ENCODE measurements at regions not wholly inside any gene's neighbourhood (a gene's known extent, or its start where the extent isn't known, plus 50 kb on each side); places are given as distances from the start of the nearest gene placed in this dataset.
"Not testable (repeated sequence)": the region's sequence is repeated elsewhere in the genome, so short reads cannot be mapped to it uniquely, and the experiment has no call there.

DNA sequence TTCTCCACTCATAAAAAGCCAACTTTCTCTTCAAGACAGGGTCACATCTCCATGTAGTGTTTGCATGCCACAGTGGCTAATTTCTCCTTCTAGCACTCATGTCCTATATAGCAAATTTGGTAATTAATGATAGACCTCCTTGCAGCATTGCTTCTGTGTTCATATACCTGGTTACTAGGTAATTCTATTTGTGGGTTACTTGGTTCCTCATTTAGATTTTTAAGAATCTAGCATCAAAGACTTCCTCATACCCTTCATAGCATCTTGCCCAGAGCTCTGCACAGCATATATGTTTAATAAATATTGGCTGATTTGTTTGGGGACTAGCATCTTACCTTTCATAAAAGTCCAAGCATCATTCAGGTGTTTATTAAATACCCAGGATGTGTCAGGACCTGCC, 152.1 kb downstream of the DUSP6 start:
- no peak for TF ChIP-seq ZNF274 (IDR thresholded peaks at IDR 0.05; ENCODE audit: low read depth, low read length)
- H3K4me3 ChIP-seq (ENCODE audit: low read length) = no peak overlapping the region

DNA sequence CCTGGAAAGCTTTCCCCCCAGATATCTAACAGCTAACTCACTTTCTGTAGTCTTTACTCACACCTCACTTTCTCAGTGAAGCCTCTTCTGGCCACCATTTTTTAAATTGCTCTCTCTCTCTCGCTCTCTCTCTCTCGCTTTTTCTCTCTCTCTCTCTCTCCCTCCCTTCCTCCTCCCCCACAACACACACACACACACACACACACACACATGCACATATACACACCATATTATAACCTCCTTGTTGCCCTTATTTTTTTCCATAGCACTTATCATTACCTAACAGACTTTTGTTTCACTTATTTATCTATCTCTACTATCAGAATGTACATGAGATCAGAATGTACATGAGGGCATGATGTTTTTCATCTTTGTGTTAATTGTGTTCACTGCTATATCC, 156.8 kb downstream of the DUSP6 start:
- no peak for TF ChIP-seq ZNF274 (IDR thresholded peaks at IDR 0.05; ENCODE audit: low read depth, low read length)
- no peak overlapping the region for H3K4me3 ChIP-seq (ENCODE audit: low read length)

DNA sequence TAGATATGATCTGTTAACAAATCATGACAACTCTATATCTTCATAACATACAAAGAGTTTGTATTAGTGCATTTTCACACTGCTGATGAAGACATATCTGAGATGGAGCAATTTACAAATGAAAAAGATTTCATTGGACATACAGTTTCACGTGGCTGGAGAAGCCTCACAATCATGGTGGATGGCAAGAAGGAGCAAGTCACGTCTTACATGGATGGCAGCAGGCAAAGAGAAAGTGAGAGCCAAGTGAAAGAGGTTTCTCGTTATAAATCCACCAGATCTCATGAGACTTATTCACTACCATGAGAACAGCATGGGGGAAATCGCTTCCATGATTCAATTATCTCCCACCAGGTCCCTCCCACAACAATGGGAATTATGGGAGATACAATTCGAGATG, 157.6 kb downstream of the DUSP6 start:
- no peak overlapping the region for H3K4me3 ChIP-seq (ENCODE audit: low read length)
- TF ChIP-seq ZNF274 (IDR thresholded peaks at IDR 0.05; ENCODE audit: low read depth, low read length) = no peak

DNA sequence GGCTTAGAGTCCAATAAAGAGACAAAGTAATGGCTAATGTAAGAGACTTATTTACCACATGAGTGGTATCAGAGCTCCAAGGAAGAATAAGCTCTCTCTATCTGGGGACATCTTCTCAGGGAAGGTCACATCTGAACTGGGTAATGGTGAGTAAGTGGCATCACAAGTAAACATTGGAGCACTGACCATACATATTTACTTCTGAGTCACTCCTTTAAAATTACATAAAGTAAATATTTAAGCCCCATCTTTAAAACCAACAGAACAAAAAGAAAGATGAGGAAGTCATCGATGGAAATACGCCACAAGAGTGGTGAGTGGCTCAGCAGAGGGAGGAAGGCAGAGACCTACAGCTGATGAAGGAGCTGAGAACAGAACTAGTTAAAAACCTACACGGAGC, 159.9 kb downstream of the DUSP6 start:
- H3K4me3 ChIP-seq (ENCODE audit: low read length) = no peak overlapping the region
- no peak for TF ChIP-seq ZNF274 (IDR thresholded peaks at IDR 0.05; ENCODE audit: low read depth, low read length)

DNA sequence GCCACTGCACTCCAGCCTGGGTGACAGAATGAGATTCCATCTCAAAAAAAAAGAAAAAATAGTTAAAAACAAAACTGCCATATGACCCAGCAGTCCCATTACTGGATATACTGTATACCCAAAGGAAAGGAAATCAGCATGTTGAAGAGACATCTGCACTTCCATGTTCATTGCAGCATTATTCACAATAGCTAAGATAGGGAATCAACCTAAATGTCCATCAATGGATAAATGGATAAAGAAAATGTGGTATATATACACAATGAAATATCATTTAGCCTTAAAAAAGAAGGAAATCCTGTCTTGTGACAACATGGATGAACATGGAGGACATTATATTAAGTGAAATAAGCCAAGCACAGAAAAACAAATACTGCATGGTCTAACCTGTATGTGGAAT, 160.7 kb downstream of the DUSP6 start:
- H3K4me3 ChIP-seq (ENCODE audit: low read length) = not testable (repeated sequence)

DNA sequence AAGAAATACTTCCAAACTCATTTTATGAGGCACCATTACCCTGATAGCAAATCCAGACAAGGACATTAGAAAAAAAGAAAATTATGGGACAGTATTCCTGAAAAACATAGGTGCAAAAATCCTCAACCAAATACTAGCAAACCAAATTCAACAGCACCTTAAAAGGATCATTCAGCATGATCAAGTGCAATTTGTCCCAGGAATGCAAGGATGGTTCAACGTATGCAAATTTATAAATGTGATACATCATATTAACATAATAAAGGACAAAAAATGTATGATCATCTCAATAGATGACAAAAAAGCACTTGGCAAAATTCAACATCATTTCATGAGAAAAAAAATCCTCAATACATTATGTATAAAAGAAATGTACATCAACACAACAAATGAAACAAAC, 162.9 kb downstream of the DUSP6 start:
- no peak overlapping the region for H3K4me3 ChIP-seq (ENCODE audit: low read length)
- no peak for TF ChIP-seq ZNF274 (IDR thresholded peaks at IDR 0.05; ENCODE audit: low read depth, low read length)

DNA sequence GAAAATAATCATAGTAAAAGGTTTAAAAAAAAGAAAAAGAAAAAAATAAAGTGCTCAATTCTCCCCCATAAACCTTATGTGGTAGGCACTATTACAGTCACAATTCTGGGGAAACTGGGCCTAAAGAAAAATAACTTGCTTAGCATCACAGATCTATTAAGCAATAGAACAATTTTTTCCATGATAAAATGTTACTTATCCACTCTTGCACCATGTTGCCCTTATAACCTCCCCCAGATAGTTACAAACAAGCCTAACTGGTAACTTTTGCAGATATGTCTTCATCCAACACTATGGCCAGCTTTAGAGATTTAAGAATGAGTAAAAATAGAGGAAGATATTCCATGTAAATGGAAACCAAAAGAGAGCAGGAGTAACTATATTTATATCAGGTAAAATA, 164.8 kb downstream of the DUSP6 start:
- no peak overlapping the region for H3K4me3 ChIP-seq (ENCODE audit: low read length)
- no peak for TF ChIP-seq ZNF274 (IDR thresholded peaks at IDR 0.05; ENCODE audit: low read depth, low read length)

DNA sequence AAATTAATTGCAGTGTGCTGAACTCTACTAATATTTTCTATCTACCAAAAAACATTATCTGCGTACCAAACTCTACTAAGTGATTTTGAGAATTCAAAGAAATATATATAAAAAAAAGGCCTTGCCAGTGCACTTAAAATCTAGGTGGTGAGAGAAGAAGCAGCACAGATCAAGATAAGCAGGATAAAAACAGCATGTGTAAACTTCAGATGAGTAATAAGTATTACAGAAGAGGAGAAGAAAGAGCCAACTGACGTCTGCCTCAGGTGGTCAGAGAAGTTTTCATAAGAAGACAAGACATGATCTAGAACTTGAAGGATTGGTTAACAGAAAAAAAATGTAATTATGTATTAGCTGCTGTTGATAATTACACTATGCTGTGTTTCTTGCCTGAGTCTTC, 166.4 kb downstream of the DUSP6 start:
- no peak for TF ChIP-seq ZNF274 (IDR thresholded peaks at IDR 0.05; ENCODE audit: low read depth, low read length)
- H3K4me3 ChIP-seq (ENCODE audit: low read length) = no peak overlapping the region

DNA sequence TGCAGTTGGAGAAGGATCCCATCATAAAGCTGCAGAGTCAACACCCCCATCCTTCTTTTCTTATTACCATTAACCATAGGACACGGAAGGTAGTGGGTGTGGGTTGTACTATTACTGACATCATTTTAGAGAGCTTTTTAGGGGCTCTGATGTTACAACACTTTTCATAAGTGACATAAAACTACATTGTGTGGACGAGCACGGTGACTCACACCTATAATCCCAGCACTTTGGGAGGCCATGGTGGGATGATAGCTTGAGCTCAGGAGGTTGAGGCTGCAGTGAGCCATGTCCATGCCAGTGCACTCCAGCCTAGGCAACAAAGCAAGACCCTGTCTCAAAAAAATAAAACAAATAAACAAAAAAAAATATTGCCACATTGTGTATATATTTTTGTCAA, 167.1 kb downstream of the DUSP6 start:
- no peak for TF ChIP-seq ZNF274 (IDR thresholded peaks at IDR 0.05; ENCODE audit: low read depth, low read length)
- H3K4me3 ChIP-seq (ENCODE audit: low read length) = no peak overlapping the region

DNA sequence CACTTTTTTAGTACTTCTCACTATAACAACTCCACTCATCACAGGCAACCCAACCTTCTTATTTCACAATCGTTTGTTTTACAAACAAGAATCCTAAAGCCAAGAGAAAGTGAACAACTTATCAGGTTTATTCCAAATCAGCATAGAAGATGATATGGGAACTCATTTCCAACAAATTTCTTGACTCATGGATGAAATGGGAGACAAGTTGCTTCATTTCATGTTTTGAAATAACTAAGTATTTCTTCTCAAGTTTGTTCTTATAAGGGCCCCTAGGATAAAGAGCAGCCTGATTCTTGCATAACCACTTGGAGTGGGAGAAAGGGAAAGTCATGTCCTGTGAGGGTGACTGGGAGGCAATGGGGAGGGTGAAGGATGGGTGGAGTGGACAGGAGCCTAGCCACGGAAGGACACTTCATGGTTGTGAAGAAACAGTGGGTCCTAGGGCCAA, 168.3 kb downstream of the DUSP6 start:
- H3K4me3 ChIP-seq (ENCODE audit: low read length) = no peak overlapping the region
- TF ChIP-seq ZNF274 (IDR thresholded peaks at IDR 0.05; ENCODE audit: low read depth, low read length) = no peak

DNA sequence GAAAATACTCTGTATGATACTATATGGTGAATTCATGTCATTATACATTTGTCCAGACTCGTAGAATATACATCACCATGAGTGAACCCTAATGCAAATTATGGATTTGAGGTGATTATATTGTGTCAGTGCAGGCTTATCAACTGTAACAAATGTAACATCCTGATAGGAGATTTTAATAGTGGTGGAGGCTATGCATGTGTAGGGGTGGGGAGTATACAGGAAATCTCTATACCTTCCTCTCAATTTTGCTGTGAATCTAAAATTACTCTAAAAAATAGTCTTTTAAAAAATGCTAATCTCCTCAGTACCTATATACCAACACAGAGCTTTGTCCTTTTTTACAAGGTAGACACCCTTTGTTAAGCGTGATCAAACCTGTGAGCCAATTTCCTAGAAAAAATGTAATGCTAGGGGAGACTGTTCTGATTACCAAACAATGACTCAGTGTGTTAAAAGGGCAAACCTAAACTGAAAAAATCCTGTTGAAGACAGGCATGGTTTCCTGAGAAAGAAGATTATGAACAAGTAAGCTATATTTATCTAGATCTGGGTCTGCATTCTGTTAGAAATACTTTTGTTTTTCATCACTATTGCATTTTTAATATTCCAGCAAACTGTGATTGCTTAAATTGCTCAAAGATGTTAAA, 170.9 kb downstream of the DUSP6 start:
- no peak for TF ChIP-seq ZNF274 (IDR thresholded peaks at IDR 0.05; ENCODE audit: low read depth, low read length)
- no peak overlapping the region for H3K4me3 ChIP-seq (ENCODE audit: low read length)

DNA sequence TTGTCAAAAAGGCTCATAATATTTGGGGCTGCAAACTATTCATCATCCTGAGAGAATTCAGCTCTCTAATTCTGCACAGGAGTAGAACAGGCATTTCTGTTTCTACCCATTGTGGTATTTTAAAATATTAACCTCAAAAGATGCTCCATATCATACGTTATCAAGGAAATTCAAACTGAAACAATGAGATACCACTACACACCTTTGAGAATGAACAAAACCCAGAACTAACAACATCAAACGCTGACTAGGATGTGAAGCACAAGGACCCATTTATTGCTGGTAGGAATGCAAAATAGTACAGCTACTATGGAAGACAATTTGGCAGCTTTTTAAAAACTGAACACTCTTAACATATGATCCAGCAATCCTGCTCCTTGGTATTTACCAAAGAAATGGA, 171.8 kb downstream of the DUSP6 start:
- no peak overlapping the region for H3K4me3 ChIP-seq (ENCODE audit: low read length)
- no peak for TF ChIP-seq ZNF274 (IDR thresholded peaks at IDR 0.05; ENCODE audit: low read depth, low read length)

DNA sequence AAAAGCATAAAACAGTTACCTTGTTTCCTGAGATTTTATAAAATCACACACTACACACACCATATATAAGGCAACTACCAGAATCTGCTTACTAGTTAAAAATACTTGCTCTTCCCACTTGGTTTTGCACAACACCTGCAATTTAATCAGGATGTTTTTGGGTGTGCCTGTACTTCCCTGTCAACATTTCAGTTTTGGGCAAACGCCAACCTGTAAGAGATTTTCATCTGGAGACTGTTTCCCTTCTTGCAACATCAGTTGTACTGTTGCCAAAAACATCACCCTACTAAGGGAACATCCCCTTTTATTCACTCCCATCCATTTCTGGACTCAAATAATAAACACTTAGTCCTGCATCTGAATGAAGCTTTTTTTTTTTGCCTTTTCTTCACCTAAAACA, 172.3 kb downstream of the DUSP6 start:
- no peak for TF ChIP-seq ZNF274 (IDR thresholded peaks at IDR 0.05; ENCODE audit: low read depth, low read length)
- no peak overlapping the region for H3K4me3 ChIP-seq (ENCODE audit: low read length)

DNA sequence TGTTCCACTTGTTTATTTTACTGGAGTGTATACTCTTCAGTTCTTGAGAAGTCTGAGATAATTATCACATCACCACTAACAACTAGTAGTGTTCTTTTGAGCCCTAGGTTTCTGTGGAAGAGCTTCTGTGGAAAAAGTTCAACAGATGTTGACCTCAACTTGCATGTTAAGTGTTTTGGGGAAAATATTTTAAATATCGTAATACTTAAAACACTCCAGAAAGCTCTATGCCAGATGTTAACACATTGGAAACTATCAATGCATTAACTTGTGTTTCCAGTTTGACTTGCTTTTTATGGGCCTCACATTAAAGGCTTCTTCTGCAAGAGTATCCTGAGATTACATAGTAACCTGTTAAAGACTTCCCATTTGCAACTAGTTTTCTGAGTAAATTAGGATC, 173.1 kb downstream of the DUSP6 start:
- TF ChIP-seq ZNF274 (IDR thresholded peaks at IDR 0.05; ENCODE audit: low read depth, low read length) = no peak
- H3K4me3 ChIP-seq (ENCODE audit: low read length) = no peak overlapping the region

DNA sequence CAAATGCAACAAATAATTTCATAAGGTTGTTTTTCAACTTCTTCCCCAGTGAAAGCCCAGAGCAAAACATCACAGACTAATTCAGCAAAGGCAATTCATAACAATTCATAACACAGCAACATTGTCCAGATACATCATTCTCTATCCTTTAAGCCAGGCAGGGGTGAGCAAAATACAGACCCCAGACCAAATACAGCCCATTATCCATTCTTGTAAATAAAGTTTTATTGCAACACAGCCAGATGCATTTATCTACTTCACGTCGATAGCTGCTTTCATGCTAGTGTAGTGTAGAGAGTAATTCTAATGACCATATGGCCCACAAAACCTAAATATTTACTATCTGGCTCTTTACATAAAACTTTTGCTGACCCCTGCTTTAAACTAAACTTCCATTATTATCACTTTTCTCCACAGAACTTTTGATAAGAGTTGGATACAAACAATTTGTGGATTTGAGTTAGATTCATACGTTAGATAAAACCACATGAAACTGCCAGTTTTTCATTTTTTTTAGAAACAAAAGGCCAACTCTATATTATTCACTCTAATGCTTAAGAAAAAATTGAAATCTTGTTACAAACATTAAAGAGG, 174.4 kb downstream of the DUSP6 start:
- TF ChIP-seq ZNF274 (IDR thresholded peaks at IDR 0.05; ENCODE audit: low read depth, low read length) = no peak
- H3K4me3 ChIP-seq (ENCODE audit: low read length) = no peak overlapping the region

DNA sequence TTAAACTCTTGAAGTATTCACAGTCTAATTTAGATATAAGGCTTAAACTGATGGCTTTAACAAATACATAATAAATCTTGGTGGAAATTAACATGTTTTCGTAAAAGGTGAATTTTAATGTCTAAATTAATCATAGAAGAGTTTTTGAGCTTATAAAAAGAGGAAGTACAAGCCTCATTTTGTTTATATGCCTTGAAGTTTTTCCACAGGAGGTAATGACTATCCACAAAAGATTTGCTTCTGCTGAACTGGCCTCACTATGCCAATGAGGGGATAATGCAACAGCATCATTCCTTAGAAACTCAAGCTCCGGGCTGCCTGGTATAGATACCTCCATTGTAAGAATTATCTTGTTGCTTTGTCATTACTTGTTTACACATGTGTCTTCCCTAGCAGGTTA, 175.6 kb downstream of the DUSP6 start:
- TF ChIP-seq ZNF274 (IDR thresholded peaks at IDR 0.05; ENCODE audit: low read depth, low read length) = no peak
- H3K4me3 ChIP-seq (ENCODE audit: low read length) = no peak overlapping the region

All from GM08714 (cell line).